Choroid plexus epithelial cell (primary cell): ENCODE measurements at regions not wholly inside any gene's neighbourhood (a gene's known extent, or its start where the extent isn't known, plus 50 kb on each side); places are given as distances from the start of the nearest gene placed in this dataset.

Source experiments
- DNase-seq: peaks from one replicate; pipeline ENCODE4 v3.0.0-alpha.2; 2010; ENCODE audit warnings: low read depth
- H3K4me3 ChIP-seq: 2 replicates; pipeline ENCODE4 v1.5.1; 2011; ENCODE audit warnings: low read depth, mild to moderate bottlenecking, control low read depth, low read length, moderate library complexity
- TF ChIP-seq, protein P1 (sequence below): conservative IDR thresholded peaks from 2 replicates; pipeline ENCODE4 v1.5.1; 2011; ENCODE audit warnings: low read depth, mild to moderate bottlenecking, control low read depth, inconsistent platforms, low read length, moderate library complexity

DNA sequence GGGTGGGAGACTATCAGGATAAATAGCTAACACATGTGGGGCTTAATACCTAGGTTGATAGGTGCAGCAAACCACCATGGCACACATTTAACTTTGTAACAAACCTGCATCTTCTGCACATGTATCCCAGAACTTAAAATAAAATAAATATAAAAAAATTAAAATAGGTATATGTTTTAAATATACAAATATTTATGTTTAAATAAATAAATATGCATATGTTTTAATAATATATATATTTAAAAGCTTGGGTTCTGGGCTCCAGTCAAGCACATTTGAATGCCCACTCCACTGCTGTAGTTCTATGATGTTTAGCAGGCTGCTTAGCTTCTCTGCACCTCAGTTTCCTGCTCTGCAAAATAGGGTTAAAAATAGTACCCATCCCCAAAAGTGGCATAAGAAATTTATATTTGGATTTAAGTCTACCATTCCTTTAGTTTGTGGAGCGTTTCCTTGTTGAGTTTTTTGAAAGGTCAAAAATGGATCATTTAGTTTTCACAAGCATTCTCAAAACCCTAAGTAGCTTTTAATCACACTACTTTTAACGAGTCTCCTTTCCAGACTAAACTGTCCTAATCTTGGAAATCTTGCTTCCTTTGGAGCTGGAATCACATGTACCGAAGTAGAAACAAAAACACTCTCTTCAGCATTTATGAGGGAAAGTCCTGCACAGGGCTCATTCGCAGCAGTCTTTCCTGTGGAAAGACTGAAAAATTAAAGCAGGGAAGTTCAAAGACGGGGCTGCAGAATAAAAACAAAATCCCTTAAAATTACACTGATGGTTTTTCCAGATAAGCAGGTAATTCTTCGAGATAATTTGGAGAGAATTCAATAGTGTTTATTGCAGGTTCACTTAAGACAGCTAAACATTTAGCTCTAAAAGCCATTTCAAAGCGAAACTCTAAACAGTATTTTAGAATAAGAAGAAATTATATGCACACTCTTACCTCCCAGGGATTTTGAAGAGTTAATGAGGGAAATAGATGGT lies 111.7 kb upstream of the LYZL1 start:
- TF ChIP-seq, protein P1, sequence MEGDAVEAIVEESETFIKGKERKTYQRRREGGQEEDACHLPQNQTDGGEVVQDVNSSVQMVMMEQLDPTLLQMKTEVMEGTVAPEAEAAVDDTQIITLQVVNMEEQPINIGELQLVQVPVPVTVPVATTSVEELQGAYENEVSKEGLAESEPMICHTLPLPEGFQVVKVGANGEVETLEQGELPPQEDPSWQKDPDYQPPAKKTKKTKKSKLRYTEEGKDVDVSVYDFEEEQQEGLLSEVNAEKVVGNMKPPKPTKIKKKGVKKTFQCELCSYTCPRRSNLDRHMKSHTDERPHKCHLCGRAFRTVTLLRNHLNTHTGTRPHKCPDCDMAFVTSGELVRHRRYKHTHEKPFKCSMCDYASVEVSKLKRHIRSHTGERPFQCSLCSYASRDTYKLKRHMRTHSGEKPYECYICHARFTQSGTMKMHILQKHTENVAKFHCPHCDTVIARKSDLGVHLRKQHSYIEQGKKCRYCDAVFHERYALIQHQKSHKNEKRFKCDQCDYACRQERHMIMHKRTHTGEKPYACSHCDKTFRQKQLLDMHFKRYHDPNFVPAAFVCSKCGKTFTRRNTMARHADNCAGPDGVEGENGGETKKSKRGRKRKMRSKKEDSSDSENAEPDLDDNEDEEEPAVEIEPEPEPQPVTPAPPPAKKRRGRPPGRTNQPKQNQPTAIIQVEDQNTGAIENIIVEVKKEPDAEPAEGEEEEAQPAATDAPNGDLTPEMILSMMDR, result no peak
- no peak for DNase-seq
- H3K4me3 ChIP-seq, result peak overlapping the region; percentile 33

DNA sequence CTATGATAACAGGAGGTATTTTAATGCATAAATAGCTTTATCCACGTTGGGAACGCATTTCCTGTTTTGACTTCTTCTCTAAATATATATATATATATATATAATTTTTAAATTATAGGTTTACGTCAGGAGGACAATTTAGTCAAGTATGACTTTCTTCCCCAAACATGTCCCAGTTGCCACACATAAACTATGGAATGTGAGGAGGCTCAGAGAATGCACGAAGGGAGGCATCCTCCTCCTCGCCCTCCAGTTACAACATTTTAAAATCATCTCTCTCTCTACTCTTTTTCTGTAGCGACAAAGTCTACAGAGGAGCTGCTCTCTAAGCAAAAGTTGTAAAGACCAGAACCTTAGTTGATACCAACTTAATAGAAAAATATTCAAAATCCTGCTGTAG lies 106.9 kb upstream of the LYZL1 start:
- no peak for DNase-seq
- H3K4me3 ChIP-seq, result no peak overlapping the region
- TF ChIP-seq, protein P1, result no peak

DNA sequence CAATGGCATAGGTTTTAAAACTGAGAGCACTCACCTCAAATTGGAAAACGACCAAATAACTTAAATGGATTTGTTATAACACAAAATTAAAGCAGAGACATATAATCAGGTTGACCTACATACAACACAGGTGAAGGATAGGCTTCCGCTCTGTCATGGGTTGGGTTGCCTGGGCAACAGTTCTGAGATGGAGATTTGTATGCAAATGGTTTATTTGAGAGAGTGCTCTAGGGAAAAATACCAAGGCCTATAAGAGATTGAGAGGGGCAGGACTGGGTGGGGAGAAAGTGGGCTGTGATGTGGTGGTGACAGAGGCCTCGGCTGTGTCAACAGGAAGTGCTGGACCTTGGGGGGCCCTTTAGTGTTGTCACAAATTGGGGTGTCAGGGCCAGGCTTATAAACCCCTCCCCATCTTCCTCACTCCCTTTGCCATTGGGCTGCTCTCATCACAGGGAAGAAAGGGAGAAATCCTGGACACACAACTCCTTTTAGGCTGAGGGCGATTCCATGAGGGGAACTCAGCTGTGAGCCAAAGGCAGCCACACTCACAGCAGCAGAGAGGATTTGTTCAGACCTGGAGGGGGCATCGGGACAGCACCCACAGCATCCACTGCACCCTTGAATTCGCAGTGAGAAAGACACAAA lies 105.4 kb upstream of the LYZL1 start:
- TF ChIP-seq, protein P1, result no peak
- no peak for DNase-seq
- no peak overlapping the region for H3K4me3 ChIP-seq

DNA sequence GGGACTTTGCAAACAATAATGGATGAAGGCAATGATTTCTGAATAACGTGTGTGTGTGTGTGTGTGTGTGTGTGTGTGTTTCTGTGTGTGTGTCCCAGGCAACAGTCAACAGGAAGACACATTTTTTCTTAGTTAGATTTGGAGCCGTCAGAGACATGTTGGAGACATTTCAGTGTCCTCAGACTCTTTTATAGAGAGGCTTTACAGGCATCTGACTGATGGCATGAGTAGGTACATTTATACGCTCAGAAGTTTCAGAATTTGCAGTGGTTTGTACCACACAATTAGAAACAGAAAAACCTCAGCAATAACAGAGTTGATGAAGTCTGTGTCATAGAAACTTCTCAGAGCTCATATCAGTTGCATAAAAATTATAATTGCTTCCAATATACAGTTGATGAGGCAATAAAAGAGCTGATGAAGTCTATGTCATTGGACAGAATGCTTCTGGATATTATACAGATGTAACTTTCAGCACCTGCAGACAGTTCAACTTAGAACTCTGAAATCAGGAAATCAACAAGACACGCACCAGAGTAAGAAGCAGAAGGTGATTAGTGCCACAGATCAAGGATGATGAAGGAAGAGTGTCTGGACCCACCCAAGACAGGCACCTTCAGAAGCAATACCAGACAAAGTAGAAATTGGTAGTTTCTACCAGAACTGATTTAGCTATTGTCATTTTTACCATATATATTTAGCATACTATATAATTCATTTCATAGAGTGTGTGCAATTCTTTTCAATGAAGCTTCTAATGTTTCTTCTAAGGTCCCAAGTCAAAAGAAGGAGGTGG lies 104.5 kb upstream of the LYZL1 start:
- TF ChIP-seq, protein P1, result no peak
- DNase-seq, result no peak

DNA sequence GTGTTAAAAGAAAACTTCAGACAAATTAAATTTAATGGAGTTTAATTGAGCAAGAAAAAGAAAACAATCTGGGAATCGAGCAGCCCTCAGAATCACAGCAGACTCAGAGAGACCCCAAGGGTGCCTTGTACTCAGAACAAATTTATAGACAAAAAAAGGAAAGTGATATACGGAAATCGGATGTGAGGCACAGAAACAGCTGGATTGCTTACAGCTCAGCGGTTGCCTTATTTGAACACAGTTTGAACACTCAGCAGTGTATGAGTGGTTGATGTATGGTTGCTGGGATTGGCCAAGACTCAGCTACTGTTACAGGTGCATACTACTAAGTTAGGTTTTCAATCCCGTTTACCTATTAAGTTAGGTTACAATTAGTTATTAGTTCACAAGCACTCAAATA lies 103.8 kb upstream of the LYZL1 start:
- H3K4me3 ChIP-seq, result no peak overlapping the region
- no peak for DNase-seq
- TF ChIP-seq, protein P1, result no peak

More for the DNA sequence above, 104.5 kb upstream of the LYZL1 start:
- H3K4me3 ChIP-seq, result no peak overlapping the region

DNA sequence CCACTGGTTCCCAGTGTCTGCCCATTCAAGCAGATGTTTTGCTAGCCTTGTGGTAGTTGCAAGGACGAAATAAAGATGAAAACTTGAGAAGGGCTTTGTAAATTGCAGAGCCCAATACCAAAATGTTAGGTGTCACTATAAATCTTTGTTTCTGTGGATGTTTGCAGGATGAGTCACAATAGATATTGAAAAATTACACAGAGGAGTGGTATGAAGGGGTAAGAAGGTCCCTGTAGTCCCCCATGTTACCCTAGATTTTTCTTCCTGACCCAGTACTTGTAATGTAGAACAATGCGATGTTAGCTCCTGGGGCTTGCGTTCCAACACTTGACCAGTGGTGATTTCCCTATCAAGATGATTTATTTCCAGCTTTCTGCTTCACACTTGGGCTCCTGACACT lies 102.6 kb upstream of the LYZL1 start:
- H3K4me3 ChIP-seq, result no peak overlapping the region
- DNase-seq, result peak; percentile 26
- TF ChIP-seq, protein P1, result no peak
